K562 (cell line): ENCODE measurements at regions not wholly inside any gene's neighbourhood (a gene's known extent, or its start where the extent isn't known, plus 50 kb on each side); places are given as distances from the start of the nearest gene placed in this dataset.

ENCODE experiments used
- ATAC-seq: fragments of 200-7000 bp; cut with Tn5 transposase; 3 replicates; pipeline ENCODE4 v1.9.1; 2020; ENCODE audit warnings: moderate library complexity
- BruUV-seq: library from RNA; stranded (reverse); fragments of 400-500 nt; replicated peaks from 2 replicates; lab custom pipeline; 2021; lab: Mats Ljungman, UMichigan
- CTCF ChIA-PET: fragments of 300-600 bp; formaldehyde crosslinking; extraction: SDS; loops from one replicate; lab custom pipeline; 2021; ENCODE audit warnings: low intra/inter-chr PET ratio; lab: Yijun Ruan, JAX
- POLR2A ChIA-PET: fragments of 300-600, 350-650 bp; sonication (Branson Sonifier 250); formaldehyde crosslinking; extraction: SDS; loops from one replicate; lab custom pipeline; 2021; ENCODE audit warnings: antibody characterized with exemption, inconsistent platforms; lab: Yijun Ruan, JAX
- DNase-seq, 4 experiments: peaks; one replicate each; pipeline versions ENCODE4 v3.0.0 to v3.0.0-alpha.2; 2011 to 2018; ENCODE audit warnings: low spot score in 3 of 4, mixed read lengths in 3 of 4; ENCODE audit errors: extremely low read depth in 1 of 4
- FAIRE-seq: peaks from 2 replicates; lab custom pipeline; 2011; peaks lifted over from hg19 to GRCh38; lab: Jason Lieb, UNC
- H2AFZ ChIP-seq: 2 replicates; pipeline ENCODE4 v1.6.0; 2011; ENCODE audit warnings: low read depth, low read length, control low read depth, inconsistent platforms
- H3K27ac ChIP-seq: fragments of 200-600 bp; 3 replicates; pipeline ENCODE4 v1.8.0; 2011; ENCODE audit warnings: low read depth, mild to moderate bottlenecking, control low read depth, inconsistent platforms, low read length, moderate library complexity, mixed read lengths; ENCODE audit errors: extremely low read depth
- H3K27me3 ChIP-seq, 2 experiments: fragments of 300-600 bp in 1 of 2; 2 replicates in 1 of 2; 3 replicates in 1 of 2; pipeline versions ENCODE4 v1.6.0 to v1.8.0; 2011; ENCODE audit warnings: inconsistent platforms in 2 of 2, low read length in 2 of 2, mild to moderate bottlenecking in 1 of 2, mixed read lengths in 1 of 2, moderate library complexity in 1 of 2; ENCODE audit not compliant: control insufficient read depth in 2 of 2, insufficient read depth in 2 of 2
- H3K36me3 ChIP-seq: fragments of 300-600 bp; 3 replicates; pipeline ENCODE4 v1.8.0; 2011; ENCODE audit warnings: mild to moderate bottlenecking, low read length, inconsistent platforms; ENCODE audit not compliant: control insufficient read depth, insufficient read depth
- H3K4me1 ChIP-seq, 2 experiments: fragments of 200-600 bp in 1 of 2; replicated peaks in 1 of 2; 2 replicates in 1 of 2; 3 replicates in 1 of 2; pipeline versions ENCODE4 v1.5.1 to v1.8.0; 2011; ENCODE audit warnings: inconsistent platforms in 2 of 2, low read length in 2 of 2, mild to moderate bottlenecking in 1 of 2, mixed read lengths in 1 of 2, moderate library complexity in 1 of 2; ENCODE audit not compliant: control insufficient read depth in 2 of 2, insufficient read depth in 2 of 2
- H3K4me2 ChIP-seq: 2 replicates; pipeline ENCODE4 v1.6.1; 2011; ENCODE audit warnings: low read length, control low read depth, inconsistent platforms, mixed read lengths; ENCODE audit not compliant: insufficient read depth
- H3K4me3 ChIP-seq: fragments of 200-600 bp; sonication (generic), shearing (Covaris generic); 2 replicates; pipeline ENCODE4 v1.5.1; 2016; ENCODE audit warnings: control low read depth, inconsistent platforms
- H3K79me2 ChIP-seq: fragments of 200-600 bp; 3 replicates; pipeline ENCODE4 v1.8.0; 2011; ENCODE audit warnings: low read length, inconsistent platforms; ENCODE audit not compliant: control insufficient read depth, insufficient read depth
- H3K9ac ChIP-seq, 2 experiments: 2 replicates each; pipeline versions ENCODE4 v1.6.0 to v1.6.1; 2011; ENCODE audit warnings: low read depth in 2 of 2, low read length in 2 of 2, control low read depth in 1 of 2, inconsistent platforms in 1 of 2, mild to moderate bottlenecking in 1 of 2, mixed read lengths in 1 of 2; ENCODE audit not compliant: insufficient read depth in 1 of 2
- H3K9me1 ChIP-seq: one replicate; pipeline ENCODE4 v1.6.0; 2011; ENCODE audit warnings: inconsistent platforms, mild to moderate bottlenecking, low read length, moderate library complexity; ENCODE audit not compliant: control insufficient read depth, insufficient read depth
- H3K9me3 ChIP-seq: replicated peaks from 2 replicates; pipeline ENCODE4 v1.5.1; 2011; ENCODE audit warnings: low read depth, low read length, inconsistent platforms; ENCODE audit not compliant: control insufficient read depth, insufficient read depth
- H4K20me1 ChIP-seq: replicated peaks from 2 replicates; pipeline ENCODE4 v1.6.1; 2011; ENCODE audit warnings: low read length, inconsistent platforms, mixed read lengths; ENCODE audit not compliant: control insufficient read depth, insufficient read depth
- CBX2 ChIP-seq: fragments of 200-600 bp; sonication (generic); IDR thresholded peaks from one replicate; pipeline ENCODE4 v1.6.1; 2012; ENCODE audit warnings: mild to moderate bottlenecking, low read length, inconsistent platforms; ENCODE audit not compliant: insufficient read depth, poor library complexity, severe bottlenecking
- GABPA ChIP-seq: fragments of 200-800 bp; sonication (Bioruptor generic); conservative IDR thresholded peaks from 2 replicates; pipeline ENCODE4 v1.6.1; 2016; ENCODE audit warnings: low read depth, missing genetic modification characterization, missing compliant biosample characterization
- GABPB1 ChIP-seq: sonication (generic); formaldehyde crosslinking; IDR thresholded peaks from 2 replicates; pipeline ENCODE4 v1.8.0; 2022; ENCODE audit warnings: mild to moderate bottlenecking, missing genetic modification reagents
- GTF2F1 ChIP-seq: IDR thresholded peaks from 2 replicates; pipeline ENCODE4 v1.6.1; 2011; ENCODE audit warnings: low read depth, low read length, improper control_type of control experiment
- IRF2 ChIP-seq: sonication (generic); formaldehyde crosslinking; IDR thresholded peaks from 2 replicates; pipeline ENCODE4 v1.8.1; 2022; ENCODE audit warnings: mild to moderate bottlenecking, missing genetic modification reagents
- PHF21A ChIP-seq: fragments of 450-650 bp; IDR thresholded peaks from 2 replicates; pipeline ENCODE4 v1.6.1; 2017; ENCODE audit warnings: low read depth, borderline replicate concordance
- RBM34 ChIP-seq: fragments of 200-400 bp; formaldehyde crosslinking; IDR thresholded peaks from 2 replicates; pipeline ENCODE4 v1.6.1; 2018; ENCODE audit warnings: low read length, borderline replicate concordance; ENCODE audit not compliant: insufficient read depth
- SRSF7 ChIP-seq: fragments of 200-400 bp; formaldehyde crosslinking; optimal IDR thresholded peaks from 2 replicates; pipeline ENCODE3; 2017; ENCODE audit warnings: mild to moderate bottlenecking, low read depth, low read length
- ZBTB43 ChIP-seq: sonication (generic); formaldehyde crosslinking; IDR thresholded peaks from 2 replicates; pipeline ENCODE4 v1.8.0; 2023; ENCODE audit warnings: mild to moderate bottlenecking, missing genetic modification reagents
- WGBS: fragments of 100-300 bp; shearing (Covaris generic); methylation state at CpG from one replicate; pipeline ENCODE4 v1.1.6; 2016; ENCODE audit warnings: low coverage, mixed read lengths; ENCODE audit not compliant: insufficient coverage; ENCODE audit errors: missing lambda C conversion rate; 5-methylcytosine and 5-hydroxymethylcytosine counted together
- in situ Hi-C: fragments of 300-500 bp; cut with MboI; formaldehyde crosslinking; loops from 4 replicates; pipeline ENCODE4 v1.15.0; 2018; ENCODE audit warnings: inconsistent platforms, mixed read lengths
- intact Hi-C: fragments of 100-400 bp; cut with micrococcal nuclease; formaldehyde crosslinking; loops from 2 replicates; pipeline ENCODE4 v1.14.2; 2022

- ATAC-seq = no peak
- Histone ChIP-seq H3K27ac (no peak overlapping the region), H3K27me3 (no peaks in the 10 kb centered on the region), H2AFZ (no peak overlapping the region), H3K9me1 (no peaks in the 10 kb centered on the region), H3K9me3 (no peaks in the 10 kb centered on the region), H3K4me3 (no peak overlapping the region), H4K20me1 (no peaks in the 10 kb centered on the region), H3K4me2 (no peak overlapping the region), H3K4me1 (no peaks in the 10 kb centered on the region), H3K9ac (no peak overlapping the region), H3K79me2 (no peaks in the 10 kb centered on the region), H3K36me3 (no peaks in the 10 kb centered on the region)
- in situ Hi-C loops = no loop called here
- intact Hi-C loops = no loop called here
- 11% methylated on average over 2 of the region's 2 CpGs for WGBS
- CTCF ChIA-PET = no interaction called here
- DNase-seq = no peak
- POLR2A ChIA-PET = no interaction called here
- FAIRE-seq = no peak
- no TSS peak for BruUV-seq
- TF ChIP-seq GABPA (no peak), SRSF7 (no peak), ZBTB43 (CRISPR knock-in tag) (no peak), CBX2 (no peak), RBM34 (no peak), PHF21A (no peak), IRF2 (CRISPR knock-in tag) (no peak), GABPB1 (CRISPR knock-in tag) (no peak), GTF2F1 (no peak)
Observed at GRCh38 chr4:134650461-134650860, 448.9 kb upstream of the PABPC4L start.
